ENCODE measurements at regions not wholly inside any gene's neighbourhood (a gene's known extent, or its start where the extent isn't known, plus 50 kb on each side); places are given as distances from the start of the nearest gene placed in this dataset.

DNA sequence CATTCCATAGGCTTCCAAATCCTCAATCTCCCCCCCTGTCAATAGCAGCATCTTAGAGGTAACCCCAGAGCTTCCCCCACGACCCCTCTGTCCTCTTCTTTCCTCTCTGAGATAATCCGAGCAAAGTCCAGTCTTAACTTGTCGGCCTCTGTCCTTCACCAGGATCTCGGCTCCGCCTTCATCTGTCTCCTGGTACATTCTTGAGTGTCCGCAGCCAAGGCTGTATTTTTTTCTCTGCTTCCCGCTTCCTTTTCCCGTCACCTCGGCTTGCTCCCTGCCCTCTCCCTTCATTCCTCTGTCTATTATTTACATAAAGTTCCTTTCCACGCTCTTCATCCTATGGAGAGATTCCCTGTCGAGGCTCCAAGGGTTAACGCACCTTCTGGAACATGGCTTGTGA, 153.9 kb upstream of the GSC start:
- no peak for DNase-seq (ENCODE audit: low read depth)
- no peak overlapping the region for H3K4me3 ChIP-seq (ENCODE audit: low read depth, low read length)
- TF ChIP-seq, protein P1, sequence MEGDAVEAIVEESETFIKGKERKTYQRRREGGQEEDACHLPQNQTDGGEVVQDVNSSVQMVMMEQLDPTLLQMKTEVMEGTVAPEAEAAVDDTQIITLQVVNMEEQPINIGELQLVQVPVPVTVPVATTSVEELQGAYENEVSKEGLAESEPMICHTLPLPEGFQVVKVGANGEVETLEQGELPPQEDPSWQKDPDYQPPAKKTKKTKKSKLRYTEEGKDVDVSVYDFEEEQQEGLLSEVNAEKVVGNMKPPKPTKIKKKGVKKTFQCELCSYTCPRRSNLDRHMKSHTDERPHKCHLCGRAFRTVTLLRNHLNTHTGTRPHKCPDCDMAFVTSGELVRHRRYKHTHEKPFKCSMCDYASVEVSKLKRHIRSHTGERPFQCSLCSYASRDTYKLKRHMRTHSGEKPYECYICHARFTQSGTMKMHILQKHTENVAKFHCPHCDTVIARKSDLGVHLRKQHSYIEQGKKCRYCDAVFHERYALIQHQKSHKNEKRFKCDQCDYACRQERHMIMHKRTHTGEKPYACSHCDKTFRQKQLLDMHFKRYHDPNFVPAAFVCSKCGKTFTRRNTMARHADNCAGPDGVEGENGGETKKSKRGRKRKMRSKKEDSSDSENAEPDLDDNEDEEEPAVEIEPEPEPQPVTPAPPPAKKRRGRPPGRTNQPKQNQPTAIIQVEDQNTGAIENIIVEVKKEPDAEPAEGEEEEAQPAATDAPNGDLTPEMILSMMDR (IDR thresholded peaks at IDR 0.05; ENCODE audit: insufficient read depth, low read length): no peak

DNA sequence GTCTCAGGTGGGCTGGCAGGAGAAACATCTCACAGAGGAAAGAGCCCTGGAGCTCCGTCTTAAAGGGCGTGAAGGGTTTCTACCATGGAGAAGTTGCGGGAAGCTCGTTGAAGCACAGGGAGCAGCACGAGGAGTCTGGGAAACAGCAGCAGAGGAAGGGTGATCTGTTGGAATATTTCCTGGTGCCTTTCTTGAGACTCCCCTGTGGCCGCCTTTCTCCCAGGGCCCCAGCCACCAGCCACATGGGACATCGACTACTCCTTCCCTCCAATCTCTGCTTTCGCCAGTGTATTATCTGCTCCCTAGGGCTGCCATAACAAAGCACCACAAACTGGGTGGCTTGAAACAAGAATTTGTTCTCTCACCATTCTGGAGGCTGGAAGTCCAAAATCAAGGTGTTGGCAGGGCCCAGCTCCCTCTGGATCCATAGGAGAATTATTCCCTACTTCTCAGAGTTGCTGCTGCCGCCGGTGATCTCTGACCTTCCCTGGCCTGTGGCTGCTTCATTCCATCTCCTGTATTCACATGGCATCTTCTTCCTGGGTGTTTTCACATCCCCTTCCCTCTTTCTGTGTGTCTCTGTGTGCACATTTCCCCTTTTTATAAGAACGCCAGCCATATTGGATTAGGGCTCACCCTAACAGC, 152.8 kb upstream of the GSC start:
- DNase-seq (ENCODE audit: low read depth): no peak
- no peak overlapping the region for H3K4me3 ChIP-seq (ENCODE audit: low read depth, low read length)
- TF ChIP-seq, protein P1 (IDR thresholded peaks at IDR 0.05; ENCODE audit: insufficient read depth, low read length): no peak

DNA sequence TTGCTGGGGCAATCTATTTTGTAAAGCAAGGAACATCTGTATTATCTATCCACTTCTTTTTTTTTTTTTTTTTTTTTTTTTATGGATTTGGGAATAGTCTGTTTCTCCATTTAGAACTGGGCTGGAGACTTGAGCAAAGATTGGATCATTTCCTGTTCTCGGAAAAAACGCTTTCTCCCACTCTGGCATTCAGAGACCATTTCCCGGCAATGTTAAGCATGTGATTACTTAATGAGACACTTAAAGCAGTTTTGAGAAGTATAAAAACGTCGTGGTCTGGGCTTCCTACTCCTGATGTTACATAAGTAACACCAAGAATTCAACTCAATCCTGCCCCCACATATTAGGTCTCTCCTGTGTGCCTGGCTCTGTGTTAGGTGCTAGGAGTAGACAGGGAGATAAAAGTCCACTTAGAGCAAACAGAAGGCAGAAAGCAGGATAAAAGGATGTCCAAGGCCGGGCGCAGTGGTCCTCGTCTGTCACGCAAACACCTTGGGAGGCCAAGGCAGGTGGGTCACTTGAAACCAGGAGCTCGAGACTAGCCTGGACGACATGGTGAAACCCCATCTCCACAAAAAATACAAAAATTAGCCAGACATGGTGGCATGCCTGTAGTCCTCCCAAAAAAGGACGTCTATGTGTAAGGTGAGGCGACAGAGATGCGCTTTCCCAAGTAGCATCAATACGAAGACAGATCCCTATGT, 152.1 kb upstream of the GSC start:
- no peak overlapping the region for H3K4me3 ChIP-seq (ENCODE audit: low read depth, low read length)
- TF ChIP-seq, protein P1 (IDR thresholded peaks at IDR 0.05; ENCODE audit: insufficient read depth, low read length): no peak
- DNase-seq (ENCODE audit: low read depth): peak; percentile 32

DNA sequence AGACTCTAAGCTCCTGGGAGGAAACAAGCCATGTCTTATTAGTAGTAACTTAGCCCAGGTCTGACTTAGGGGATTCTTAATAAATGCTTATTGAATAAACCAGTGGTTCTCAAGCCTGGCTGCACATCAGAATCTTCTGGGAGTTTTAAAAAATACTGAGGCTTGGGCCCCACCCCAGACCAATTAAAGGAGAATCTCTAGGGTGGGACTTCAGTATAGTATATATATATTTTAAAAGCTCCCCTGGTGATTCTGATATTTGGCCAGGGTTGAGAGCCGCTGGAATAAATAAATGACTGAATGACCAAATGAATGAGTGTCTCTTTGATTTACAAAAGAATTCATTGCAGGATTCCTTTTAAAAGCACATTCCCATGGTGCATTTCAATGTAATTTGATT, 151.5 kb upstream of the GSC start:
- no peak overlapping the region for H3K4me3 ChIP-seq (ENCODE audit: low read depth, low read length)
- TF ChIP-seq, protein P1 (IDR thresholded peaks at IDR 0.05; ENCODE audit: insufficient read depth, low read length): no peak
- DNase-seq (ENCODE audit: low read depth): no peak

DNA sequence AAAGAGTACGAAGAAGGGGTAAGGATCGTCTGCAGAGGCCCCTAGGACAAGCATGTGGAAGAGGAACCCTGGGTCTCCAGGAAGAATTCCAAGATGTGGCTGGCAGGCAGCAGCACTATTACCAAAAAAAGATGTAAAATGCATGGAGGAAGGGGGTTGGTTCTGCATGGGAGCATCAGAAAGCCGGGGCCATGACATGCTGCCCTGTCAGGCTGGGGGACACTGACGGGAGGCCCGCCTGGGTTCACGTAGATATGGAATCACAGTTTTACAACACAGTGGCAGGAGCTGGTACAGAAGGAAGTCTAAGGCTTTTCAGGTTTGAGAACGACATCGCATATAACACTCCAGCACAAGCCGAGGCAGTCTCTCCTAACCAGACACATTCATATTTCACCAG, 150.0 kb upstream of the GSC start:
- H3K4me3 ChIP-seq (ENCODE audit: low read depth, low read length): no peak overlapping the region

DNA sequence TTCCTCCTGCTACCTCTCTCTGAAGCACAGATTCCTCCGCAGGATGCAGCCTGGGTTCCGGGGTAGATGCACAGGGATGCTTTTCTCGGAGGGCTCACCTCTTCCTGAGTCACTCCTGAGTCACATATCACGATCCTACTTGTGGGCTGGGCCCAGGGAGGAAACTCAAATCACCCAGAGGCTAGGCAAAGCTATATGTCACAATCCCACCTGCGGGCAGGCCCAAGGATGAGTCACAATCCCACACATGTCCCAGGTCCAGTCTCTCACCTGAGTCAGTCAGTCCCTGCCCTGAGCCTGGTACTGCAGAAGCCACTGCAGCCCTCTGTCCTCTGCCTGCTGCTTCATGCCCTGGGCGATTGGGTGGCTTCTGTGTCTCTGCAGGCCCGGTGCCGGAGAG, 149.0 kb upstream of the GSC start:
- no peak for DNase-seq (ENCODE audit: low read depth)
- no peak overlapping the region for H3K4me3 ChIP-seq (ENCODE audit: low read depth, low read length)
- TF ChIP-seq, protein P1 (IDR thresholded peaks at IDR 0.05; ENCODE audit: insufficient read depth, low read length): no peak

More for the DNA sequence above, 150.0 kb upstream of the GSC start:
- TF ChIP-seq, protein P1 (IDR thresholded peaks at IDR 0.05; ENCODE audit: insufficient read depth, low read length): no peak
- DNase-seq (ENCODE audit: low read depth): no peak
